ENCODE measurements at regions not wholly inside any gene's neighbourhood (a gene's known extent, or its start where the extent isn't known, plus 50 kb on each side); places are given as distances from the start of the nearest gene placed in this dataset.
"Not testable (repeated sequence)": the region's sequence is repeated elsewhere in the genome, so short reads cannot be mapped to it uniquely, and the experiment has no call there.

- no peak for DNase-seq
- no peaks in the 10 kb centered on the region for H3K36me3 ChIP-seq (replicated peaks; ENCODE audit: control insufficient read depth, insufficient read depth, low read length)
- no peak overlapping the region for H3K4me3 ChIP-seq (ENCODE audit: insufficient read depth, low read depth, low read length)
Observed at GRCh38 chr22:49457946-49458707, 369.5 kb downstream of the BRD1 start.

GRCh38 chr22:49457146-49457545 lies 370.5 kb downstream of the BRD1 start:
- no peak overlapping the region for H3K4me3 ChIP-seq (ENCODE audit: insufficient read depth, low read depth, low read length)
- no peak for DNase-seq

More at GRCh38 chr22:49457946-49458707, 369.5 kb downstream of the BRD1 start:
- H3K27me3 ChIP-seq (ENCODE audit: control insufficient read depth, insufficient read depth, low read length), result no peaks in the 10 kb centered on the region

GRCh38 chr22:49455595-49455994 lies 372.1 kb downstream of the BRD1 start:
- Histone ChIP-seq H3K4me3 (ENCODE audit: insufficient read depth, low read depth, low read length) (no peak overlapping the region), H3K36me3 (replicated peaks; ENCODE audit: control insufficient read depth, insufficient read depth, low read length) (no peaks in the 10 kb centered on the region), H3K27me3 (ENCODE audit: control insufficient read depth, insufficient read depth, low read length) (peaks cover 7% of the 10 kb centered on the region)
- DNase-seq, result no peak

More at GRCh38 chr22:49457146-49457545, 370.5 kb downstream of the BRD1 start:
- H3K36me3 ChIP-seq (replicated peaks; ENCODE audit: control insufficient read depth, insufficient read depth, low read length), result no peaks in the 10 kb centered on the region
- H3K27me3 ChIP-seq (ENCODE audit: control insufficient read depth, insufficient read depth, low read length), result no peaks in the 10 kb centered on the region

GRCh38 chr22:49454726-49455125 lies 372.9 kb downstream of the BRD1 start:
- DNase-seq, result no peak
- Histone ChIP-seq H3K36me3 (replicated peaks; ENCODE audit: control insufficient read depth, insufficient read depth, low read length) (no peaks in the 10 kb centered on the region), H3K4me3 (ENCODE audit: insufficient read depth, low read depth, low read length) (no peak overlapping the region), H3K27me3 (ENCODE audit: control insufficient read depth, insufficient read depth, low read length) (peaks cover 7% of the 10 kb centered on the region)

GRCh38 chr22:49453771-49454170 lies 373.9 kb downstream of the BRD1 start:
- Histone ChIP-seq H3K36me3 (replicated peaks; ENCODE audit: control insufficient read depth, insufficient read depth, low read length) (no peaks in the 10 kb centered on the region), H3K4me3 (ENCODE audit: insufficient read depth, low read depth, low read length) (no peak overlapping the region), H3K27me3 (ENCODE audit: control insufficient read depth, insufficient read depth, low read length) (peaks cover 10% of the 10 kb centered on the region)
- DNase-seq, result no peak

- not testable (repeated sequence) for H3K4me3 ChIP-seq (ENCODE audit: insufficient read depth, low read depth, low read length); H3K36me3 ChIP-seq (replicated peaks; ENCODE audit: control insufficient read depth, insufficient read depth, low read length); DNase-seq
- H3K27me3 ChIP-seq (ENCODE audit: control insufficient read depth, insufficient read depth, low read length), result peaks cover 10% of the 10 kb centered on the region
Observed at GRCh38 chr22:49453019-49453418, 374.7 kb downstream of the BRD1 start.

- Histone ChIP-seq H3K27me3 (ENCODE audit: control insufficient read depth, insufficient read depth, low read length) (peaks cover 10% of the 10 kb centered on the region), H3K36me3 (replicated peaks; ENCODE audit: control insufficient read depth, insufficient read depth, low read length) (no peaks in the 10 kb centered on the region), H3K4me3 (ENCODE audit: insufficient read depth, low read depth, low read length) (no peak overlapping the region)
- DNase-seq, result no peak
Observed at GRCh38 chr22:49452362-49452946, 375.2 kb downstream of the BRD1 start.

- no peaks in the 10 kb centered on the region for H3K36me3 ChIP-seq (replicated peaks; ENCODE audit: control insufficient read depth, insufficient read depth, low read length)
- no peak overlapping the region for H3K4me3 ChIP-seq (ENCODE audit: insufficient read depth, low read depth, low read length)
- H3K27me3 ChIP-seq (ENCODE audit: control insufficient read depth, insufficient read depth, low read length), result peaks cover 10% of the 10 kb centered on the region
- DNase-seq, result no peak
Observed at GRCh38 chr22:49451070-49451840, 376.4 kb downstream of the BRD1 start.

GRCh38 chr22:49450498-49450897 lies 377.2 kb downstream of the BRD1 start:
- no peak overlapping the region for H3K4me3 ChIP-seq (ENCODE audit: insufficient read depth, low read depth, low read length)
- no peaks in the 10 kb centered on the region for H3K36me3 ChIP-seq (replicated peaks; ENCODE audit: control insufficient read depth, insufficient read depth, low read length)
- peaks cover 10% of the 10 kb centered on the region for H3K27me3 ChIP-seq (ENCODE audit: control insufficient read depth, insufficient read depth, low read length)
- DNase-seq, result peak; percentile 87

- H3K4me3 ChIP-seq (ENCODE audit: insufficient read depth, low read depth, low read length), result 0 out of 2 replicates have a peak overlapping the region, but pooled peaks have one; percentile 2
- no peaks in the 10 kb centered on the region for H3K36me3 ChIP-seq (replicated peaks; ENCODE audit: control insufficient read depth, insufficient read depth, low read length)
- H3K27me3 ChIP-seq (ENCODE audit: control insufficient read depth, insufficient read depth, low read length), result peaks cover 10% of the 10 kb centered on the region
- peak; percentile 84 for DNase-seq
Observed at GRCh38 chr22:49449811-49450446, 377.7 kb downstream of the BRD1 start.

GRCh38 chr22:49449377-49449776 lies 378.3 kb downstream of the BRD1 start:
- Histone ChIP-seq H3K27me3 (ENCODE audit: control insufficient read depth, insufficient read depth, low read length) (peaks cover 10% of the 10 kb centered on the region), H3K4me3 (ENCODE audit: insufficient read depth, low read depth, low read length) (0 out of 2 replicates have a peak overlapping the region, but pooled peaks have one; percentile 2), H3K36me3 (replicated peaks; ENCODE audit: control insufficient read depth, insufficient read depth, low read length) (no peaks in the 10 kb centered on the region)
- peak; percentile 58 for DNase-seq

- no peak overlapping the region for H3K4me3 ChIP-seq (ENCODE audit: insufficient read depth, low read depth, low read length)
- H3K27me3 ChIP-seq (ENCODE audit: control insufficient read depth, insufficient read depth, low read length), result peaks cover 10% of the 10 kb centered on the region
- DNase-seq, result peak; percentile 35
- no peaks in the 10 kb centered on the region for H3K36me3 ChIP-seq (replicated peaks; ENCODE audit: control insufficient read depth, insufficient read depth, low read length)
Observed at GRCh38 chr22:49448526-49448925, 379.1 kb downstream of the BRD1 start.

GRCh38 chr22:49447837-49448236 lies 379.8 kb downstream of the BRD1 start:
- Histone ChIP-seq H3K27me3 (ENCODE audit: control insufficient read depth, insufficient read depth, low read length) (peaks cover 10% of the 10 kb centered on the region), H3K4me3 (ENCODE audit: insufficient read depth, low read depth, low read length) (no peak overlapping the region), H3K36me3 (replicated peaks; ENCODE audit: control insufficient read depth, insufficient read depth, low read length) (no peaks in the 10 kb centered on the region)
- DNase-seq, result peak; percentile 46

All from H7 (cell line).